SK-N-MC (cell line): ENCODE measurements at regions not wholly inside any gene's neighbourhood (a gene's known extent, or its start where the extent isn't known, plus 50 kb on each side); places are given as distances from the start of the nearest gene placed in this dataset.

Experiments used
- DNase-seq: peaks from one replicate; pipeline ENCODE4 v3.0.0-alpha.2; 2011; ENCODE audit warnings: low read depth, low spot score
- H3K27ac ChIP-seq: fragments of 200-600 bp; sonication (generic); 2 replicates; pipeline ENCODE4 v1.5.1; 2016; ENCODE audit warnings: mixed run types
- H3K36me3 ChIP-seq: fragments of 200-600 bp; sonication (generic); 2 replicates; pipeline ENCODE4 v1.6.1; 2017; ENCODE audit warnings: antibody characterized with exemption, low read length, mixed read lengths; ENCODE audit not compliant: insufficient read depth
- H3K4me3 ChIP-seq: fragments of 200-600 bp; sonication (generic); 2 replicates; pipeline ENCODE4 v1.5.1; 2016
- H3K9ac ChIP-seq: fragments of 200-600 bp; sonication (generic); 2 replicates; pipeline ENCODE4 v1.8.0; 2017; ENCODE audit warnings: mixed run types, mixed read lengths; ENCODE audit not compliant: insufficient read length
- H3K9me3 ChIP-seq: fragments of 200-600 bp; sonication (generic); 2 replicates; pipeline ENCODE4 v1.6.1; 2017; ENCODE audit warnings: low read depth, mild to moderate bottlenecking, antibody characterized with exemption, low read length, moderate library complexity, mixed read lengths
- EZH2 ChIP-seq: fragments of 200-600 bp; sonication (generic); IDR thresholded peaks from one replicate; pipeline ENCODE4 v1.6.1; 2017; ENCODE audit warnings: antibody characterized with exemption
- FOXP2 ChIP-seq: optimal IDR thresholded peaks from 2 replicates; pipeline ENCODE3; 2011; ENCODE audit warnings: mild to moderate bottlenecking, moderate library complexity; ENCODE audit not compliant: insufficient read depth; ENCODE audit errors: extremely low read length, control extremely low read depth
- POLR2AphosphoS5 ChIP-seq: IDR thresholded peaks from 2 replicates; pipeline ENCODE4 v1.6.1; 2012; ENCODE audit warnings: mild to moderate bottlenecking, low read depth, low read length, borderline replicate concordance

DNA sequence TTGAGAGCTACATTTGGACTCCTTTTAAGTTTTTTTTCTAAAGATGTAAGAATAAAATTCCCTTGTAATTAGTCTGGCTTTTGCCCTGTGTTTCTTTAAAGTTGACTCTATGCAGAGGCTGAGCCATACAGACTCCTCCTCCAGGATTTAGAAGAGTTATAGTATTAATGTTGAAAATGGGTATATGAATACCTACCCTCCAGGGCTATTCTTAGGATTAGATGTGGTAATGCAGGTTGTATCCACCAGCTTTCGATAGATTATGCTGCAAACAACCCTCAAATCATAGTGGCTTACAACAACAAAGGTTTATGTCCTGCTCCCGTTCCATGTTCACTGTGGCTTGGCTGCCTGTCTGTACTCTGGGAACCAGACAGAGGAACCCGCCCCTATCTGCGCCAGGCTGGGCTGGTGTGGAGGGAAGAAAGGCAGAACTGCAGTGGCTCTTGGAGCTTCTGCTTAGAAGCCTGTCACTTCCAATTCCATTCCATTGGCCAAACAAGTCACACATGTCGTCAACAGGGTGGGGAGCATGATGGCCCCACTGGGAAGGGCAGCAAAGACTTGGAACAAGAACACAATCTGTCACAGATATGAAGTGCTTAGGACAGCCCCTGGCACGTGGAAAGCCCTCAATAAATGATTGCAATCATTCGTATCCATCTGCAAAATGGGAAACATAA lies 290.8 kb downstream of the FOXO1 start:
- H3K36me3 ChIP-seq: no peaks in the 10 kb centered on the region
- no peak overlapping the region for H3K27ac ChIP-seq
- H3K9ac ChIP-seq: no peak overlapping the region
- TF ChIP-seq FOXP2 (no peak), POLR2AphosphoS5 (no peak), EZH2 (no peak)
- no peak for DNase-seq
- no peaks in the 10 kb centered on the region for H3K9me3 ChIP-seq
- no peak overlapping the region for H3K4me3 ChIP-seq

DNA sequence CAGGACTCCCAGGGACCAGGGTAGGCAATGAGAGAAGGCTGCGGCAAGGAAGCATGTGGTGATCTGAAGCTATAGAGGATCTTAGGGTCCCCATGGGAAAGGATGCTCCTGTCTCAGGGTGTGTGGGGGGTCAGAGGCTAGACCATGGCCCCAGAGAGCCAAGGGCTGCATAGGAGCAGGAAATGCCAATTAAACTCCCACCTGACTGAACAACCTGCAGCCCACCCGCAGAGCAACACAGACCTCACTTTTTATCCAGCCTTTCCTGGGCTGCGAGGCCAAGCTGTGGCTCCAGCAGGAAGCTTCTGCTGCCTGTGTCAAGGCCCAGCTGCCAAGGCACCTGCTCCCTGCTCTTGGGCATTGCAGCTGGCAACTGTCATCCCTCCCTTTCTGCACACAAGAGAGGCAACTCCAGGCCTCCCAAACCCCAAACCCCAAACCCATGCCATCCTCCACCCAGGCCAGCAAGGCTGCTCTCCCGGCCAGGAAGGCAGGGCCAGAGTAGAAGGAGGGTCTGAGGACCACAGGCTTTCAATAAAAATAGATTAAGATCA lies 290.1 kb downstream of the FOXO1 start:
- H3K27ac ChIP-seq: no peak overlapping the region
- TF ChIP-seq EZH2 (no peak), FOXP2 (no peak), POLR2AphosphoS5 (no peak)
- H3K36me3 ChIP-seq: no peaks in the 10 kb centered on the region
- H3K9ac ChIP-seq: no peak overlapping the region
- DNase-seq: no peak
- H3K4me3 ChIP-seq: no peak overlapping the region
- no peaks in the 10 kb centered on the region for H3K9me3 ChIP-seq

DNA sequence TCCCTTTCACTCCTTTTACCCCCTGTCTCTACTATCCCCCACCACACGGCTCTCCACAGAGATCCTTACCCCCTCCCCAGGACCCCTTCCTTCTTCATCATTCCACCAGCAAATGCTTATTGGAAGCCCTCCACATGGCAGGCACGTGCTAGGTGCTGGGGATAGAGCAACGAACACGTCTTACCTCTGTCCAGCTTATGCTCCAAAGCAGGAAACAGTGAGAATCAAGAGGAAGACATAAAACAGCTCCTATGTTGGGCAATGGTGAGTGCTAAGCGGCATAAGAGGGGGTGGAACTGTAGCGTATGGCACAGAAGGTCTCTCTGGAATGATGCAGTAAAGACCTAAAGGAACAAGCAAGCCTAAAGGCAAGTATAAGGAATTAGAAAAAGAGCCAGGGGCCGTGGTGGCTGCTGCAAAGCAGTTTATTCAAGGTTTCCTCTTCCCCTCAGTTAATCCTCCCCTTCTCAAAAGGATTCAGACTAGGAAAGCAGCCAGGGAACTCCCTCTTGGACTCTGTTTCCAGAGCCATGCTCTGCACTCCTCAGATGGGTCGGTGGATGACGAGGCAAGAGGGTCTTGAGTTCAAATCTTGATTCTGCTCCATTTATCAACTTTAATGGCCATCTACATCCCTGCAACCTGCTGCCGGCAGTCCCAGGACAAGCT lies 289.4 kb downstream of the FOXO1 start:
- no peak overlapping the region for H3K4me3 ChIP-seq
- H3K36me3 ChIP-seq: no peaks in the 10 kb centered on the region
- no peak for TF ChIP-seq FOXP2
- TF ChIP-seq POLR2AphosphoS5: no peak
- TF ChIP-seq EZH2: no peak
- H3K27ac ChIP-seq: no peak overlapping the region
- no peak for DNase-seq
- no peak overlapping the region for H3K9ac ChIP-seq
- no peaks in the 10 kb centered on the region for H3K9me3 ChIP-seq

DNA sequence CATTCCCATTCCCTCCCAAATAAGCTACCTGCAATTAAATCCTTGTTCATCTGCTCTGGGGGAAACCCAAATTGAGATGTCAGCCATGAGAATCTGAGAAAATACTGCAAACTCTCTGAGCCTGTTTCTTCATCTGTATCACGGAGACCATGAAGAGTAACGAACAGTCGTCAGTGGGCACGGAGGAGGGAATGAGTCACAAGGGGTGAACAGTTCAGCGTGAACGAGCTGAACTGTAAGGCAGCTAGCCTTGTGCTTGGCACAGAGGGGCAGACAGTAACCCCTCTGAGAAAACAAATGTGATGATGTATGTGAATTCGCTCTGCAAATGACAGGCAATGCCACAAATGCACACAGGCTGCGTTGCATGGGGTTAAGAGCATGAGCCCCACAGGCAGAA lies 288.7 kb downstream of the FOXO1 start:
- Histone ChIP-seq H3K27ac (no peak overlapping the region), H3K4me3 (no peak overlapping the region), H3K36me3 (no peaks in the 10 kb centered on the region), H3K9ac (no peak overlapping the region), H3K9me3 (no peaks in the 10 kb centered on the region)
- DNase-seq: no peak
- TF ChIP-seq EZH2 (no peak), POLR2AphosphoS5 (no peak), FOXP2 (no peak)

DNA sequence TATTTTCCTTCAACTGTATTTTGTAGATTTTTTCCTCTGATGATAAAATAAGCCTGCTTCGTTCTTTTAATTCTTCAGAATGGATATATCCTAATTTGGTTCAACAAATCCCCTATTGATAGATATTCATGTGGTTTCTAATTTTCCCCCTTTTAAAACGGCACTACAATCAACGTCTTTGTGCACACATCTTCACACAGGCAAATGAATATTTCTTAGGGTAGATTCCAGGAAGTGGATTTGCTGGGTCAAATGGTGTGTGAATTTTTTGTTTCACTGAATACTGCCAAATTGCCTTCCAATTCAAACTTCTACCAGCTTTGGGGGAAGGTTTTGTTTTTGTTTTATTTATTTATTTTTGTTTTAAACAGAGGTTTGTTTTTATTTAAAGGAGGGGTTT lies 287.2 kb downstream of the FOXO1 start:
- Histone ChIP-seq H3K9me3 (no peaks in the 10 kb centered on the region), H3K4me3 (no peak overlapping the region), H3K9ac (no peak overlapping the region), H3K27ac (no peak overlapping the region), H3K36me3 (no peaks in the 10 kb centered on the region)
- TF ChIP-seq FOXP2 (no peak), POLR2AphosphoS5 (no peak)
- DNase-seq: no peak

DNA sequence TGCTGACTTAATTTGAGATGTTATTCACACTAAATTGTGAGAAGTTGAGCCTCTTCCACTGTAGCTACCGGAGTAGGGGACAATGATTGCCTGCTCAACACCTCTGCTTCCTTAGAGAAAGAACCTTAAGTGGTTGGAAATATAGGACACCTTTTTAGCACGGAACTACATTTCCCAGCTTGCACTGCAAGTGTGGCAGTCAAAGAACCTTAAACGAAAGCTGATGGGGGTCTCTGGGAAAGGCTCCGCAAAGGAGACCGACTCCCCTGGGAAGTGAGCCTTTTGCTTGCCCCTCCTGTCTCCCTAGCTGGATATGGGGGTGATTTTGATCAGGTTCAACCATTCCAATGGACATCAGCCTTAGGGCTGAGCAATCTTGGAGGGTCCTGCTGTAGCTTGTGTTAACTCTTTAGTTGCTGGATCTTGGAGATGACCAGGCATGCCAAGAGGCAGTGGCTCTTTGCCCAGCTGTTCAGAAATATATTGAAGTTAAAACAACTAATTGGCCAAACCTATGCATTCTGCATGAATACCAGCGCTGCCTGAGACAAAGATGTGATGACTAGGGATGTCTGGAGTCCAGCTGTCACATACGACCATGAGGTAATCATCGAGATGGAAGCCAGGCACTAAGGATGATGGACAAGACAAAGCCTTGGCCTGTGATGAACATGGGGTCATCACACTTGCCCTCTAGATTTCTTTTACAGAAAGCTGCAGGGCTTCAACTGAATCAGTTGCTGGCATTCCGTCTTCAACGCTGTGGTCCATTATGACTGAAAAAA lies 286.5 kb downstream of the FOXO1 start:
- Histone ChIP-seq H3K27ac (no peak overlapping the region), H3K9me3 (no peaks in the 10 kb centered on the region), H3K4me3 (no peak overlapping the region), H3K36me3 (no peaks in the 10 kb centered on the region), H3K9ac (no peak overlapping the region)
- no peak for TF ChIP-seq EZH2
- no peak for TF ChIP-seq POLR2AphosphoS5
- TF ChIP-seq FOXP2: no peak
- no peak for DNase-seq

DNA sequence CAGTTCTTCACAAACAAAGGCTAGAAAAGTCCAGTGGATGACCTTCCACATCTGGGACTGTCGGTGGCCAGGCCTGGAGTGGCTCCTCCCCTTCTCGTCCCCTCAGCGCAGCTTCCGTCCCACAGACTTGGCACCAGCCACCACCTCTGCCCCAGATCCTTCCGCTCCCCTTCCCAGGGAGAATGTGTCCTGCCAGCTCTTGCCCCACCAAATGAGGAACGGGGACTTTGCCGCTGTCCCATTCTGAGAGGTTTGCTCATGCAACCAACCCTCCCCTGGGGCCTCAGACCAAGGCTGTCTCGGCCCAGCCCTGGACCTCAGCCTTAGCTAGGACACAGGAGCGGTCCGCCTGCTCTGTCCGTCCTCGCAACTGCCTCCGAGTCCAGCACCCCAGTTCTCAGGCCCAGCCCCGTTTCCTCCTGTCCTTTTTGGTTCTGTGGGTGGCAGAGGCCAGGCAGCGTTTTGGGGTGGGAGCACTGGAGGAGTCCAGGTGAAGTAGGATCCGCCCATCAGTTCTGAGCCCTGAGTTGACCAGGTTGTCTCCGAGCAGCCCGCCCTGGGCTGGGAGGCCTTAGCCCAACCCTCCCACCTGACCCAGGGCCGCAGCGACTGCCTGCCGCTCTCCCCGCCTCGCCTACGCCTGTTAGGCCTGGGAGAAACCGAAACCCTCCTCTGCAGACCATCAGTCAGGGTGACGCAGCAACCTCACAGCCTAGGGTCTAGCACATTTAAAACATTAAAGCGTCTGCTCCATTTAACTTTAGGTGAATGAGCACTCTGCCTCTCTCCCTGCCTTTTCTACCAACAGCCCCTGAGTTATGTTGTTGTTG lies 284.3 kb downstream of the FOXO1 start:
- Histone ChIP-seq H3K27ac (no peak overlapping the region), H3K36me3 (no peaks in the 10 kb centered on the region), H3K9me3 (no peaks in the 10 kb centered on the region), H3K4me3 (no peak overlapping the region), H3K9ac (no peak overlapping the region)
- DNase-seq: no peak
- TF ChIP-seq POLR2AphosphoS5: no peak
- no peak for TF ChIP-seq EZH2
- no peak for TF ChIP-seq FOXP2
